OCI-LY7 (cell line): ENCODE measurements at regions not wholly inside any gene's neighbourhood (a gene's known extent, or its start where the extent isn't known, plus 50 kb on each side); places are given as distances from the start of the nearest gene placed in this dataset.

Source experiments
- CTCF ChIP-seq: fragments of 200-600 bp; sonication (generic); conservative IDR thresholded peaks from 2 replicates; pipeline ENCODE4 v1.5.1; 2014; ENCODE audit warnings: mild to moderate bottlenecking, antibody characterized with exemption, low read length, moderate library complexity, mixed read lengths
- EZH2phosphoT487 ChIP-seq: fragments of 200-600 bp; sonication (generic); IDR thresholded peaks from 2 replicates; pipeline ENCODE4 v1.6.1; 2018; ENCODE audit warnings: low read depth, borderline replicate concordance, mild to moderate bottlenecking, mixed run types, antibody characterized with exemption, low read length, moderate library complexity, mixed read lengths

- TF ChIP-seq CTCF = no peak
- TF ChIP-seq EZH2phosphoT487 = no peak
Measured at GRCh38 chr7:24231493-24231892, 52.5 kb upstream of the NPY start.
